HepG2 (cell line): ENCODE measurements at regions not wholly inside any gene's neighbourhood (a gene's known extent, or its start where the extent isn't known, plus 50 kb on each side); places are given as distances from the start of the nearest gene placed in this dataset.

Experiments
- ATAC-seq: fragments of 200-7000 bp; cut with Tn5 transposase; 3 replicates; pipeline ENCODE4 v1.9.1; 2020; ENCODE audit warnings: mild to moderate bottlenecking, moderate library complexity
- BruUV-seq: library from RNA; stranded (reverse); fragments of 400-500 nt; replicated peaks from 2 replicates; lab custom pipeline; 2021; lab: Mats Ljungman, UMichigan
- CTCF ChIA-PET: fragments of 300-600 bp; formaldehyde crosslinking; extraction: SDS; loops from one replicate; lab custom pipeline; 2021; ENCODE audit warnings: low total read pairs, inconsistent platforms, low intra/inter-chr PET ratio; lab: Yijun Ruan, JAX
- POLR2A ChIA-PET: fragments of 350-600 bp; sonication (Branson Sonifier 250); formaldehyde crosslinking; loops from one replicate; lab custom pipeline; 2020; ENCODE audit warnings: antibody characterized with exemption, inconsistent platforms; lab: Yijun Ruan, JAX
- DNase-seq: peaks from one replicate; pipeline ENCODE4 v3.0.0-alpha.2; 2015; ENCODE audit warnings: low spot score
- FAIRE-seq: peaks from 3 replicates; lab custom pipeline; 2011; peaks lifted over from hg19 to GRCh38; lab: Jason Lieb, UNC
- H2AFZ ChIP-seq: one replicate; pipeline ENCODE4 v1.6.1; 2011; ENCODE audit warnings: low read length, inconsistent platforms
- H3K27ac ChIP-seq: fragments of 300-600 bp; 3 replicates; pipeline ENCODE4 v1.8.0; 2011; ENCODE audit warnings: mixed run types, mild to moderate bottlenecking, mixed read lengths, low read length, inconsistent platforms; ENCODE audit not compliant: insufficient read depth; ENCODE audit errors: extremely low read length
- H3K27me3 ChIP-seq, 2 experiments: fragments of 200-600 bp in 1 of 2; 2 replicates in 1 of 2; 3 replicates in 1 of 2; pipeline versions ENCODE4 v1.6.0 to v1.8.0; 2011; ENCODE audit warnings: low read length in 2 of 2, mild to moderate bottlenecking in 2 of 2, moderate library complexity in 2 of 2, inconsistent platforms in 1 of 2; ENCODE audit not compliant: insufficient read depth in 2 of 2, control insufficient read depth in 1 of 2
- H3K36me3 ChIP-seq, 2 experiments: fragments of 200-600 bp in 1 of 2; replicated peaks in 1 of 2; 2 replicates in 1 of 2; 3 replicates in 1 of 2; pipeline versions ENCODE4 v1.5.1 to v1.8.0; 2011; ENCODE audit warnings: low read length in 2 of 2, inconsistent platforms in 1 of 2; ENCODE audit not compliant: insufficient read depth in 2 of 2, control insufficient read depth in 1 of 2
- H3K4me1 ChIP-seq: 2 replicates; pipeline ENCODE4 v1.5.1; 2012; ENCODE audit warnings: low read length, inconsistent platforms; ENCODE audit not compliant: insufficient read depth
- H3K4me2 ChIP-seq: 2 replicates; pipeline ENCODE4 v1.6.0; 2011; ENCODE audit warnings: low read depth, low read length, inconsistent platforms
- H3K4me3 ChIP-seq, 3 experiments: fragments of 200-600 bp in 1 of 3; sonication (generic), shearing (Covaris generic) in 1 of 3; replicated peaks in 1 of 3; 2 replicates each; pipeline ENCODE4 v1.5.1; 2011 to 2016; ENCODE audit warnings: low read length in 3 of 3, inconsistent platforms in 2 of 3, low read depth in 2 of 3, mild to moderate bottlenecking in 2 of 3, control low read depth in 1 of 3, mixed read lengths in 1 of 3; ENCODE audit not compliant: insufficient read depth in 1 of 3
- H3K79me2 ChIP-seq: one replicate; pipeline ENCODE4 v1.6.1; 2011; ENCODE audit warnings: low read length, inconsistent platforms; ENCODE audit not compliant: insufficient read depth
- H3K9ac ChIP-seq: 2 replicates; pipeline ENCODE4 v1.6.0; 2011; ENCODE audit warnings: mild to moderate bottlenecking, low read depth, low read length, inconsistent platforms; ENCODE audit not compliant: insufficient read depth
- H3K9me3 ChIP-seq: 2 replicates; pipeline ENCODE4 v1.5.1; 2012; ENCODE audit warnings: mild to moderate bottlenecking, low read length
- H4K20me1 ChIP-seq: 2 replicates; pipeline ENCODE4 v1.6.0; 2011; ENCODE audit warnings: inconsistent platforms, mild to moderate bottlenecking, low read length, moderate library complexity; ENCODE audit not compliant: insufficient read depth
- BRF2 ChIP-seq: sonication (generic); formaldehyde crosslinking; IDR thresholded peaks from 2 replicates; pipeline ENCODE4 v1.8.1; 2022; ENCODE audit warnings: mild to moderate bottlenecking, missing genetic modification reagents
- FOXA1 ChIP-seq, 2 experiments: fragments of 450-650 bp in 1 of 2; sonication (generic) in 1 of 2; formaldehyde crosslinking in 1 of 2; IDR thresholded peaks; 2 replicates each; pipeline versions ENCODE4 v1.4.0 to v1.6.1; 2016 to 2020; ENCODE audit warnings: missing genetic modification reagents in 1 of 2
- KDM4B ChIP-seq: sonication (generic); formaldehyde crosslinking; IDR thresholded peaks from 2 replicates; pipeline ENCODE4 v1.4.0; 2020; ENCODE audit warnings: missing genetic modification reagents
- MYNN ChIP-seq: sonication (generic); formaldehyde crosslinking; IDR thresholded peaks from 2 replicates; pipeline ENCODE4 v1.4.0; 2020; ENCODE audit warnings: mild to moderate bottlenecking, low read depth, missing genetic modification reagents
- ZNF20 ChIP-seq: sonication (generic); formaldehyde crosslinking; IDR thresholded peaks from 2 replicates; pipeline ENCODE4 v1.4.0; 2020; ENCODE audit warnings: mild to moderate bottlenecking, moderate library complexity, missing genetic modification reagents
- ZNF543 ChIP-seq: sonication (generic); formaldehyde crosslinking; IDR thresholded peaks from 2 replicates; pipeline ENCODE4 v1.4.0; 2020; ENCODE audit warnings: mild to moderate bottlenecking, missing genetic modification reagents
- ZSCAN29 ChIP-seq: sonication (generic); formaldehyde crosslinking; conservative IDR thresholded peaks from 2 replicates; pipeline ENCODE4 v1.4.0; 2020; ENCODE audit warnings: mild to moderate bottlenecking, missing genetic modification reagents
- WGBS: methylation state at CpG from one replicate; pipeline ENCODE4 v1.1.6; 2017; ENCODE audit warnings: low lambda C conversion rate; 5-methylcytosine and 5-hydroxymethylcytosine counted together
- in situ Hi-C: cut with HindIII; loops from 2 replicates; pipeline ENCODE4 v1.10.0; 2017; ENCODE audit warnings: low pct_unique_long_range_greater_than_20kb; ENCODE audit not compliant: extremely low pct_ligation_motif_present
- intact Hi-C: fragments of 100-400 bp; cut with micrococcal nuclease; formaldehyde crosslinking; loops from one replicate; pipeline ENCODE4 v1.10.0; 2022; ENCODE audit not compliant: unreplicated experiment

GRCh38 chr13:22455036-22455435 lies 725.7 kb upstream of the SGCG start:
- in situ Hi-C loops: no loop called here
- H3K9ac ChIP-seq: no peak overlapping the region
- TF ChIP-seq ZNF20 (CRISPR knock-in tag) (no peak), BRF2 (CRISPR knock-in tag) (no peak)
- TF ChIP-seq, all 625 proteins: peak for 0
- Histone ChIP-seq H3K4me2 (no peak overlapping the region), H3K27me3 (peaks cover 0 to 2% of the 10 kb centered on the region in 2 experiments; a peak in 1 of 5 replicates), H2AFZ (no peak overlapping the region), H3K4me3 (no peak overlapping the region), H3K4me1 (0 out of 2 replicates have a peak, but pooled peaks cover 6% of the 10 kb centered on the region), H4K20me1 (no peaks in the 10 kb centered on the region), H3K27ac (no peak overlapping the region), H3K79me2 (no peaks in the 10 kb centered on the region), H3K36me3 (no peaks in the 10 kb centered on the region), H3K9me3 (no peaks in the 10 kb centered on the region)
- FAIRE-seq (no peak), ATAC-seq (no peak), DNase-seq (no peak)
- ChIA-PET POLR2A (no interaction called here), CTCF (no interaction called here)
- WGBS: no CpG with 5 or more reads among the region's 2 CpGs
- no TSS peak for BruUV-seq
- intact Hi-C loops: no loop called here

GRCh38 chr13:22461854-22462490 lies 718.8 kb upstream of the SGCG start:
- no peak overlapping the region for H3K4me2 ChIP-seq
- H3K27me3 ChIP-seq: no peaks in the 10 kb centered on the region; a peak in 1 of 5 replicates
- H3K79me2 ChIP-seq: no peaks in the 10 kb centered on the region
- no peaks in the 10 kb centered on the region for H3K4me1 ChIP-seq
- DNase-seq: no peak
- no peak for TF ChIP-seq MYNN (CRISPR knock-in tag)
- no peak for TF ChIP-seq ZNF543 (CRISPR knock-in tag)
- no peak for TF ChIP-seq ZSCAN29 (CRISPR knock-in tag)
- no peak for TF ChIP-seq KDM4B (CRISPR knock-in tag)
- no peak for TF ChIP-seq FOXA1 (IDR thresholded peaks at IDR 0.05)
- TF ChIP-seq FOXA1 (CRISPR knock-in tag; IDR thresholded peaks at IDR 0.05): no peak
- intact Hi-C loops (no loop called here), in situ Hi-C loops (no loop called here)
- WGBS: 29% methylated on average over 10 of the region's 10 CpGs
- ChIA-PET CTCF (no interaction called here), POLR2A (no interaction called here)
- no peaks in the 10 kb centered on the region for H3K9me3 ChIP-seq
- H2AFZ ChIP-seq: no peak overlapping the region
- no peaks in the 10 kb centered on the region for H3K36me3 ChIP-seq
- no peak overlapping the region for H3K9ac ChIP-seq
- no peak overlapping the region for H3K4me3 ChIP-seq
- H4K20me1 ChIP-seq: no peaks in the 10 kb centered on the region
- no peak for ATAC-seq
- FAIRE-seq: no peak
- no TSS peak for BruUV-seq
- no peak overlapping the region for H3K27ac ChIP-seq
